GM18870 (cell line): ENCODE measurements at regions not wholly inside any gene's neighbourhood (a gene's known extent, or its start where the extent isn't known, plus 50 kb on each side); places are given as distances from the start of the nearest gene placed in this dataset.
"Not testable (repeated sequence)": the region's sequence is repeated elsewhere in the genome, so short reads cannot be mapped to it uniquely, and the experiment has no call there.

Experiments used
- ATAC-seq: cut with Tn5 transposase; IDR thresholded peaks from one replicate; pipeline ENCODE4 v1.9.1; 2021; ENCODE audit warnings: moderate library complexity; ENCODE audit not compliant: unreplicated experiment

DNA sequence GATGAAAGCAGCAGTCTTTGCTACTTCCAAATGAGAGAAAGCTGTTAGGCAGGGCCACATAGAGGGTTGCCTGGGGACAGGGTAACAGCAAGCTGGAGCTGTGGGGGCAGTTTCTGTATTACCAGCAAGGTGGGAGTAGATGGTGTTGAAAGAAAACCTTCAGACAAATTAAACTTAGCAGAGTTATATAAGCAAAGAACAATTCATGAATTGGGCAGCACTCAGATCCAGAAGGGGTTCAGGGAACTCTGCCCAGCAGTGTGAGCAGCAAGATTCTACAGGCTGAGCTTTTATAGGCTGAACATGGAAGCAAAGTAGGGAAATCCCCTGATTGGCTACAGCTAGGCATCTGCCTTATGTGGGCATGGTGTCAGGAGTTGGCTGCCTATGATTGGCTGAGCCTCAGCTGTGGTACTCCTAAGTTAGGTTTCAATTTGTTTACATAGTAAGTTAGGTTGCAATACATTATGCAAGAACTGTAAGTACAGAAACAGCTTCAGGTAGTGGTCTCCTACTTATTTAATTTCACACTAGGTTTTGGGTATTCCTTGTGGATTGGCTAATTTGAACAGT, 64.1 kb upstream of the TMPRSS2 start:
- ATAC-seq, result no peak

DNA sequence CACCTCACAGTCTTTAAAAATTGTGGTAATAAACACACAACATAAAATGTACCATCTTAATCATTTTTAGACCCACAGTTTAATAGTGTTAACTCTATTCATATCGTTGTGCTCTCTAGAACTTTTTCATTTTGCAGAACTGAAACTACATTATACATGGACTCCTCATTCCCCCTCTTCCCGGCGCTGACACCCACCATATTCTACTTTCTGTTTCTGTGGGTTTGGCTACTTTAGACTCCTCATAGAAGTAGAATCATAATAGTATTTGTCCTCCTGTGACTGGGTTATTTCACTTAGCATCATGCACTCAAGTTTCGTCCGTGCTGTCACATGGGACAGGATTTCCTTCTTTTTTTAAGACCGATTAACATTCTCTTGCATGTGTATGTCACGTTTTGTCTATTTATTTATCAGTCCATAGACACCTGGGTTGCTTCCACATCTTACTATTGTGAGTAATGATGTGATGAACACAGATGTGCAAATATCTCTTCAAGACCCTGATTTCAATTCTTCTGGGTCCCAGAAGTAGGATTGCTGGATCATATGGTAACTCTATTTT, 62.9 kb upstream of the TMPRSS2 start:
- ATAC-seq, result peak; percentile 63

DNA sequence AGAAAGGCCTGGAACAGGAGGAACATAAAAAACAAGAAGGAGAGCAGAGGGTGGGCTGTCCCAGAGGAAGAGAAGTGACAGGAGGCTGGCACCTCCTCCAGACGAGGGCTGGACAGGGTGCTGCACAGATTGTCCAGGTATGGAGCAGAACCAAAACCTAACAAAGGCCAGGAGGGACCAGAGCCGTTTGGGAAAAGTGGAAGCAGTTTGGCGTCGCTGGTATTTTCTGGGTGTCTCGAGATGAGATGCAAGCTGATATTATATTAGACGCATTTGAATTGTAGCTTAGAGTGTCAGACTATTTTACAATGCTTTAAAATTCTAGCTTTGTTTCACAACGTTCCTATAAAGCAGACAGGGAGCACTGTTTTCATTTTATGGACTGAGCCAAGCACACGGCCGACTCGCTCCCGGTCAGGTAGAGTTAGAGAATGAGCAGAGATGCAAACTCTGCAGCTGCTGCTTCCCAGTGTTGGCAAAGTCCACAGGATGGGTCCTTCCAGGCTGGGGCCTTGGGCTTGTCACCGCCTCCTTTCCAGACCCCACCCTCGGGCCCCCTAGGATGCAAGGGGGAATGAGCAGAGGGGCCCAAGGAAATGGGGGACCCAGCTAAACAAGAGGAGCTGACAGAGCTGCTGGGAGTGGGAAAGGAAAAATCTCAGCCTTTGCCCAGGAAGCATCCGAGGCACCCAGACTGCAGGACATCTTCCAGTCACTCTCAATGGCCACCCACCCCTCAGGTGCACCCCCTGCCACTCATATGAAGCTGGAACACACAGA, 60.8 kb upstream of the TMPRSS2 start:
- no peak for ATAC-seq

DNA sequence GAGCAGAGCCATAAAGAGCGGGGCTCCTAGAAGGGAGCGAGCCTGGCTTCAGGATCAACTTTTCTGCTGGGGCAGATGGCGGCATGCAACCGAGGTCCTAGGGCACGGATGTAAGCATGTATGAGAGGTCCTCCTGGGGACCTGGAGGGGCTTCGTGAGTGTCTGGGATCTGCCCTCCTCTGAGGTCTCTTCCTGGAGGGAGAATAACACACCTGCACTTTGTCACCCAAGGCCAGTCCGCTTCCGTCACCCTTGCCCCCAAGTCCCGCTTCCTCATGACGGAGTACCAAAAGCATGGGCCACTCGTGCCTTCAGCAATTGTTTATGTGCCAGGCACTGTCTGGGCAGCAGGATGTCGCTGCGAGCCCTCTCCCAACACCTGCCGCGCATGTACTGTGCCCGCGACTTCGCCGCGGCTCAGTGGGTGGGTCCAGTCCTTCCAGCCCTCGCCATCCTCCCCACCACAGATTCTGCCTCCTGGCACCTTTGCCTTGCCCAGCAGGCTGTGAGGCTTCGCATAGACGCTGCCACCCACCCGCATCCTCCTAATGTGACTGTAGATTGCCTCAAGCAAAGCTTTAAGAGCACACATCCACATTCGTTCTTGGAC, 60.0 kb upstream of the TMPRSS2 start:
- ATAC-seq, result no peak

DNA sequence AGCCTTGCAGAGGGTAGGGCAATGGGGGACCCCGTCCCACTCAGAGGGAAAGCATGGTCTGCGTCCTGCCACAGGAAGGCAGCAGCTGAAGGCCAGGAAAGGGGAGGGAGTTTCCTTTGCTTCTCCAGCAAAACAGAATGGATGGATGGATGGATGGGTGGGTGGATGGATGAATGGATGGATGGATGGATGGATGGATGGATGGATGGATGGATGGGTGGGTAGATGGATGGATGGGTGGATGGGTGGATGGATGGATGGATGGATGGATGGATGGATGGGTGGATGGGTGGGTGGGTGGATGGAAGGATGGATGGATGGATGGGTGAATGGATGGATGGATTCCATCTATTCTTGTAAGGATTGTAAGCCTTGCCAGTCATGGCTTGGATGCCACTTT, 59.3 kb upstream of the TMPRSS2 start:
- ATAC-seq, result not testable (repeated sequence)

DNA sequence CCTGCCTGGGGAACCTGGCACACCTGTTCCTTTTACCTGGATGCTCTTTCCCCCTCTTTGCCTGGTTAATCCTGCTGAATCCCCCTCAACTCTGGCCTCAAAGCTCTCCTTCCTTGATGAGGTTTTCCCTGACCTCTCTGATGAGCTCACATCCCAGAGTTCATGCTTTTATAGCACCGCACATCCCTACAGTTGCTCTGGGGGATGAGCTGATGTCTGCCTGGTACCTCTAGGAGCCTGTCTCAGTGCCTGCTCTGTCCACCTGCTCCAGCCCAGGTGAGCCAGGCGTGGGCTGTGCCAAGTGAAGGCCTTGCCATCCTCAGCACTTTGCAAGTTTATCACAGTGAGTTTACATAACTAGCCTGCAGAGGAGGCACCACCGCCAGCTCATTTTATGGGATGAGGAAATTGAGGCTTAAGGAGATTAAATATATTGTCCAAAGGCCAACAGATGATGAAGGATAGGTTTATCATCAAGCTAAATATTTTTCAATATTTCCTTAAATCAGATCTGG, 58.6 kb upstream of the TMPRSS2 start:
- ATAC-seq, result no peak

DNA sequence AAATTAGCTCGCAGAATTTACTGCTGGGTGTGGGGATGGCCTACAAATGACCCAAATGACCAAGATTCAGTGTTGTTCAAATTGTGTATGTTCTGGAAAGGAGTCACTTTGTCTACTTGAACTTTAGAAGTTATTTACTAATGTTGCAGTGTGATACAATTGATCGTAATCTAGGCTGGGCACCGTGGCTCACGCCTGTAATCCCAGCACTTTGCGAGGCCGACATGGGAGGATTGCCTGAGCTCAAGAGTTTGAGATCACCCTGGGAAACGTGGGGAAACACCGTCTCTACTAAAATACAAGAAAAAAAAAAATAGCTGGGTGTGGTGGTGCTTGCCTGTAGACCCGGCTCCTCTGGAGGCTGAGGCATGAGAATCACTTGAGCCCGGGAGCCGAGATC, 57.6 kb upstream of the TMPRSS2 start:
- ATAC-seq, result no peak

DNA sequence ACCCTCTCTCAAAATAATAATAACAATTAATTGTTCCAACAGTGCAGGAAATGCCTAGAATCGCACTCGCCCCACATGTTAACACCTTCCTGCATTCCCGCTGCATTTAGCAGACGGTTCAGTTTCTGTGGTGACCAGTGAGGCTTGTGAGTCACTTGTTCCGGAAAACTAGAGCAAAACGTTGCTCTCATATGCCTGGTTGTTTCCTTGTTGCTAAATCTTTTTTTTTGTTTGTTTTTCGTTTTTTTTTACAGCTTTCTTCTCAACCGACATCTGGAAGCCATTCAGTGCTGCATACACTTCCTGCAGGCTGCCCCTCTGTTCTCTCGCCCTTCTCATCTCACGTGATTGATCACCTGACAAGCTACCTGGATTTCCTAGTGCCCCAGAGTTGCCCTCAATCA, 56.9 kb upstream of the TMPRSS2 start:
- no peak for ATAC-seq

DNA sequence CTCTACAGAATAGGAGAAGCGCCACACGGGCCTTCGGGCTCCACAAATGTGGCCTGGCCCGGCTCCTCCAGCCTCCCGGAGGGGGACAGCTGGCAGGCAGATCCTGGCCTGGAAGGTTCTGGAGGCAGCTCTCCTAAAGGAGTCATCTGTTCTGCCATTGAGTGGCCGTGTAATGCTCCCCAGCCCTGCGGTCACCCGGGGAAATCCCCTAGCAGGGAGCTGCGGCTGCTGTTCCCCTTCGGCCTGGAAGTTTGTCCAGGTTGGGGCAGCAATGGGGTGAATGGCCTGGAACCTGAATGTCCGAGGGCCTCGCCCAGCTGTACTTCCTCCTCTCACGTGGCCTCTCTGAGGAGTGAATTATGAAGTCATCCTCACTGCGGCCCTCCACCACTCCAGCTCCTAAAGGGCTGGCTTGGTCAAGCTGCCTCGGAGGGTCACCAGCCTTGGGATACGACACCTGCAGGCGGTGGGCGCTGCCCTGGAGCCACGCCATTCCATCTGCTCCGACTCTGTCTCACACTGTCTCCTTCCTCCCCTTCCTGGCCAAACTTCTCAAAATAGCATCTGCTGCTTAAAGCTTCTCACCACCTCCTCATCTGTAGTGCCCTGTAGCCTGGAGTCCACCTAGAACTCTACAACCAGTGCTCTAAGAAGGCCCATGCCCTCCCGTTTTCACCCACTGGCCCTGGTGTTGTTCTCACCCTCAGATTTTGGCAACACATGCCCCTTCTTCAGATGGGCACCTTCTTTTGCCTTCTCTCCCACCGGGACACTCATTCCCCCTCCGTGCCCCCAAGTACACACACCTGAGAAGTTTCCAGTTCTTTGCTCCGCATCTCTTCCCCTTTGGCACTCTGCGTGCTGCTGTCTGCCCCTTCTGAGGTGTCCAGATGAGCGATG, 54.4 kb upstream of the TMPRSS2 start:
- no peak for ATAC-seq

DNA sequence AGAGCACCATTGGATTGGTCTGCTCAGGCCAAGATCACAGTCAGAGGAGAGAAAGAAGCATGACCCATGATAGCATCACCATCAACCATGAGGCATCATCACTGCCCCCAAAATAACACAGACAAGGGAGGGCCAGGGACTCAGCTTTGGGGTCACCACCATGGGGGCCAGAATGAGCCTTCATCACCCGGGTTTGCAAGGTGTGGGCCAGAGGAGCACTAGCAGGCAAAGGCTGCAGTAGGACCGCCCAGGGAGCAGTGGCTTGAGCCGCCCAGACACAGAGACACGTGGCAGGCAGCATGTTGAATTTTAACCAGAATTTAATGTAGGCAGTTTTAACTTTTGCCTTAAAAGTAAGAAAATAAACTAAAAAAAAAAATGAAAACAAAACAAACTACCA, 53.7 kb upstream of the TMPRSS2 start:
- no peak for ATAC-seq

DNA sequence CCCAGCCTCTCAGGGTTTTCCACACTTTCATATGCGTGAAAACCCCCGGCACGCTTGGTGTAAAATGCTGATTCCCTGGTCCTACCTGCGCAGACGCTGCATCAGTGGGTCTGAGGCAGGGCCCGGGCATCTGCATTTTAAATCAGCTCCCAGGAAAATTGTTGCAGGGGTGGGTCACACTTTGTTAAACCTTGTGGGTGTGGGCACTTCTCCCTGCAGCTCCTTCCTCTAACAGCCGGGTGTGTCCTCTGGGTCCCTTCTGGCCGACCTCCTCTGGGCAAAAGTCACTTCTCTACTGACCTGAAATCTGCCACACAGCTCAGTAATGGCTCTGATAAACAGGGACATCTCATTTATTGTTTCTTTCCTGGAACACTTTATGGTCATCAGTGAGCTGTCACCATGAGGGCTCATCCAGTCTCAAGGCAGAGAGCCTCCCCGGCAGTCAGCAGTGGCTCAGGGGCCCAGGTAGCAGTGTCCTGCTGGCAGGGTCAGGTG, 52.8 kb upstream of the TMPRSS2 start:
- no peak for ATAC-seq

DNA sequence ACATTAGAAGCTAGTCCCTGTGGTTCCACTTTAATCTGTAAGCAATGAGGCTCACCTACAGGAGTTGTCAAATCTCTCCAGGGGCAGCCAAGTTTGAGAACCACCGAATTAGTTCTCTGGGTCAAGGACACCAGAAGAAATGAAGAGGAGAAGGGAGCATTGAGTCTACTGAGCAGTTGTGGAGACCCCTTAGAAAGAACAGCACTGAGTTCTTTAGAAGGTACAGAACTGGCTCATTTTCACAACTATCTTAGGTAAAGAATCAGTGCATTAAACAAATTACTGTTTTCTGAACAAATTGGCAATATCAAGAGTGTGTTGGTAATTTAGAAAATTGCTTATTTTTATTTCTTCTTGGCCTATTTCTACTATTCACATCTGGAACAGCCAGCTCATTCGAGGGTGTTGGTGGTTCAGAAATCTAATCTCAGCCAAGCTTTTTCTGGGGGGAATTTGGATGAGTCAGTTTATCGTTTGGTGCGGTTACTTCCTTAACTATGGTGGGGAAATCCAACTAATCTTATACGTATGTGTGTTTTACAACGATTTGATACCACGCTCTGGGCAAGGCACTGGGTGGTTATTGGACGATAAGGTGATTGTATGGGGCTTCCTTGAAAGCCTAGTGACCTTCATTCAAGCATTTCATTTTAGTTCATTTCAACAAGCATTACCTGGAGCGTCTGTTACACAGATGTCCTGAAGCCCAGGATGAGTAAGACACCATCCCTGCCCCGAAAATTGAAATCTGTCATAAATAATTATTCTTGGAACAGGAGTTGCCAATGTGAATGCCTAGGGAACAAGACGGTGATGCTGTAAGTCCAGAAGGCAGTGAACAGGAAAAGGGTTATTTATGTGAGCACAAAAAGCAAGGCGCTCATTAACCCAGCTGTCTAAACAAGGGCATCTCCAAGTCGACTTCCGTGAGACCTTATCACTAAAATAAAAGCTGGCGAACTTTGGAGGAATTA, 52.0 kb upstream of the TMPRSS2 start:
- no peak for ATAC-seq

DNA sequence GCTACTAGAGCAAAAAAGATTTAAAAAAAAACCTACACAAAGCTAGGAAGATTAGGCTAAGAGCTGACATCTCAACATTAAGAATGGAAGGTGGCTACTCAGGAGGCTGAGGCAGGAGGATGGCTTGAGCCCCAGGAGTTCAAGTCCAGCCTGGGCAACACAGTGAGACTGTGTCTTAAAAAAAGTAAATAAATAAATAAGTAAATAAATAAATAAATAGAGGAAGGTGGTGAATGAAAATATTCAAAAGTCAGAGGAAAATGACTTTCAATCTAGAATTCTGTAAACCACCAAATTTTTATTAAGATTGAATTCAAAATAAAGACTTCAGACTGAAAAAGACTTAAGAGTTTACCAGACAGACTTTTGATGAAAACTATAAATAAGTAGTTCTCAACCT, 50.9 kb upstream of the TMPRSS2 start:
- ATAC-seq, result no peak

DNA sequence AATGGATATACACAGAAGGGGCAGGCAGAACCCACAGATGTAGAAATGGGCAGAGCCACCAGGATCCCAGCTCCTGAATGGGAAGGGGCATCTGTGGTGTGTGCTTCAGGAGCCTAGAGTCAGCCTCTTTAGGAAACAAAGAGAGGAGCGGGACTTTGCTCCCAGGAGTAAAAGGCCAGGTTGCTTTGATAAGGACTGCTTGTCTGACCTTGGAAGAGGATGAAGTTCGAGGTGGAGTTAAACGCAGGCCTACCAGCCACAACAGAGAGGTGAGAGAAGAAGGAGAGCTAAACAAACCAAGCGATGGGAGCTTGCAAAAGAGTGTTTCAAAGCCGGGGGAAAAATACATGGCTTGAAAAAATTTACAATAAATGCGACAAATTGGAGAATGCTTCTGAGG, 49.9 kb upstream of the TMPRSS2 start:
- ATAC-seq, result no peak
